ENCODE measurements at regions not wholly inside any gene's neighbourhood (a gene's known extent, or its start where the extent isn't known, plus 50 kb on each side); places are given as distances from the start of the nearest gene placed in this dataset.

DNA sequence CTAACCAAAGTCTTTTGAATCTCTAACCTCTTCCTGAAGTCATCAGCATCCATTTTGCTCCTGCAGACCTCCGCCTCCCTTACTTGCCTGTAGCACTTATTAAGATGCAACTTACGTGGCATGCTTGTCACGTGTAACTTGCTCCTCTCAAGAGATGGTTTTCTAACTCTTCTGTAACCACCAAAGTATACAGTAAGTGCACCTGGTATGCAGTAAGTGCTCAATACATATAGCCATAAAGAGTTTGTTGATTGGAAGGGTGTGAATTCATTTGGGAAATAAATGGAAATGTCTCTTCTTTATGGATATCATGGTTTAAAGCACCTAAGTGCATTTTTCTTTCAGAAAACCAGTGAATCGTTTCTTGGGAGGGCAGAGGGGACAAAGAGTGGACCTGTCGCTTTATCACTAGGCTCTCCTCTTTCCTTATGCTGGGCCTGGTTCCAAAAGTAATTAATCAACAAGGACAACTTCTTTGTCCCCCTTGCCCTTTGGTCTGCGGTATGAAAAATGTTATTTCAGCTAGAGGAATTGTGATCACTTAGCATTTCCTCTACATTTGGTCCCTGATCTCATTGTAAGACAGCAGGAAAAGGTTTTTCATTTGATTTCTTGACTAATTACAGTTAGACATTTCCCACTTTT, 370.0 kb upstream of the SPRED2 start:
- Mint-ChIP-seq H3K36me3 (no peaks in the 10 kb centered on the region), H3K27ac (no peak overlapping the region), H3K4me1 (no peaks in the 10 kb centered on the region), H3K4me3 (no peak overlapping the region), H3K27me3 (peaks cover 10% of the 10 kb centered on the region), H3K9me3 (peaks cover 12% of the 10 kb centered on the region)

DNA sequence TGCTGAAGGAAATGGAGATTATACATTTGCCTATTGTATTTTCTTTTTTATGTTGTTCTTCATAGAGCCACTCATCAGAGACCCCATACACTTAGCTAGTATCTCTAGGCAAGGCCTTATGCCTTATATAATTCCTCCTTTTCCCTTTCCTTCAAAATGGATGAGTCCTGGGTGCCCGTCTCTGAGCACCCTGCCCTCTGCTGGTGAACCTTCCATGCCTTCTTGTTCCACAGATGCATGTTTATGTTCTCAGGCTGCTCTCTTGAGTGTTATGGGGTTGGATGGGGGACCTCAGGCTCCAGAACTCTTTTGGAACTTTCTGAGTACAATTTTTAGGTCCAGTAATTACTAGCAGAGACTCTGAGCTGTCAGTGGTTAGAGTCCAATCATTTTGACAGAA, 368.6 kb upstream of the SPRED2 start:
- no peak overlapping the region for H3K4me3 Mint-ChIP-seq
- no peaks in the 10 kb centered on the region for H3K4me1 Mint-ChIP-seq
- peaks cover 8% of the 10 kb centered on the region for H3K9me3 Mint-ChIP-seq
- no peak overlapping the region for H3K27ac Mint-ChIP-seq
- peaks cover 12% of the 10 kb centered on the region for H3K27me3 Mint-ChIP-seq
- H3K36me3 Mint-ChIP-seq, result no peaks in the 10 kb centered on the region

DNA sequence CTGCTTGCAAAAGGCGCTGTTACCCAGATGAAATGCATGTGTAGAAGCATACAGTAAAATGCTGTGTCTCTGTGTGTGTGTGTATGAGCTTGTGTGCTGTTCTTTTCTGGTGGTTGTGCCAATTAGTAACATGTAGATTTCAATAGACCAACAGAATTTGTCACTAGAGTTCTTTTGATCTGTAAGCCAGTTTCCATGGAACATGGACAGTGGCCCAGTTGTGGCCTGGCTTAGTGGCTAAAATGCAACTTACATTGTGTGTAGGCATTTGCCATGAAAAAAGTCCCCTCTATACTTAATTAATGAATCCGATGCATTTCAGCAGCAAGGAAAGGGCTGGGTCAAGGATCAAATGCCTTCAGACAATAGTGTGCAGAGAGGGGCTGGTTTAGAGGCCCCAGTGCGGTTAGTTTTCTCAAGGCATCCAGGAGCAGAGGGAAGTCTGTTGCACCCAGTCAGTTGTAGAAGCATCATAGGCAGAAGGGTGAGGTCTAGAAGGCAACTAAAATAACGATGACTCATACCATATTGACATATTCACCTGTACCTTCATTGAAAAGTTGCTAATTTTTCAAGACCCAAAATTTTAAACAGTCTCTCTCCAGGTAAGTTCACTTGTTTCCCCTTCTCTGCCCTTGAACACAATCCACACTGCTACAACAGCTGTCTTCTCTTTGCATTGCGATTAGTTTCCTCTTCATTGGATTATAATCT, 366.9 kb upstream of the SPRED2 start:
- Mint-ChIP-seq H3K27ac (no peak overlapping the region), H3K36me3 (no peaks in the 10 kb centered on the region), H3K9me3 (peaks cover under 1% of the 10 kb centered on the region), H3K4me3 (no peak overlapping the region), H3K4me1 (no peaks in the 10 kb centered on the region), H3K27me3 (peaks cover 12% of the 10 kb centered on the region)

DNA sequence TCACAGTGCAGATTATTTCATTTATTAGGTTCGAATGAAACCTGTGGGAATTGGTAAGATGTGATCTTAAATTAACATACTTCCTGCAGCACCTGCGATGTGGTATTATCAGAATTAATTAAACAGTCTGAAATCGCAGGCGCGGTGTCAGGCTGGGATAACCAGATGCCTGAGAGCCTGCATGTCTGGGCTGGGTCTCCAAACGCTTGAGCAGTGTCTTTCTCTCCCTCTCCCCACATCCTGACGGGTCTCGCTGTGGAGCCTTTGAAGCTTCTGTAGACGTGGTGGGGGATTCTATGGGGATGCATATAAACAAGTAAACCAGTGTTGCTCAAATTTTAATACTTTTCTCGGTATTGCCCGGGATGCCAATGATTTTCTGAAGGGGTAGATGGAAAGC, 366.2 kb upstream of the SPRED2 start:
- Mint-ChIP-seq H3K36me3 (no peaks in the 10 kb centered on the region), H3K4me3 (no peak overlapping the region), H3K9me3 (no peaks in the 10 kb centered on the region), H3K27ac (no peak overlapping the region), H3K27me3 (peaks cover 10% of the 10 kb centered on the region), H3K4me1 (no peaks in the 10 kb centered on the region)

DNA sequence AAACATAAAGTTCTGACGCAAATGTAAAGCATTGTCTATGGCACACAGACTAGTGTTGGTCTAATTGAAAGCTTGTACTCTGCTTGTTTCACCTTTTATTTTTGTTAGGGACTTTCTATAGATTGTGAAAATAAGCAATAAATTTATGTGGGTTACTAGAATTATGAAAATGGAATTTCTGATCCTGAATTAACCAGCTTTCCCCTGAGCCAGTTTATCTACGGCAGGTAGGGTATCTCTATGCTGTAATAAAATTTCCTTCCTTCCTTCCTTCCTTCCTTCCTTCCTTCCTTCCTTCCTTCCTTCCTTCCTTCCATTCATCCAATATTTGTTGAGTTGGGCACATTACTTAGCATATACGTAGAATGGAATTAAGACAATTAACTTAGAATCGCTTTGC, 362.6 kb upstream of the SPRED2 start:
- H3K9me3 Mint-ChIP-seq, result no peaks in the 10 kb centered on the region
- no peak overlapping the region for H3K4me3 Mint-ChIP-seq
- H3K4me1 Mint-ChIP-seq, result no peaks in the 10 kb centered on the region
- H3K27me3 Mint-ChIP-seq, result peaks cover 5% of the 10 kb centered on the region
- no peaks in the 10 kb centered on the region for H3K36me3 Mint-ChIP-seq
- no peak overlapping the region for H3K27ac Mint-ChIP-seq

DNA sequence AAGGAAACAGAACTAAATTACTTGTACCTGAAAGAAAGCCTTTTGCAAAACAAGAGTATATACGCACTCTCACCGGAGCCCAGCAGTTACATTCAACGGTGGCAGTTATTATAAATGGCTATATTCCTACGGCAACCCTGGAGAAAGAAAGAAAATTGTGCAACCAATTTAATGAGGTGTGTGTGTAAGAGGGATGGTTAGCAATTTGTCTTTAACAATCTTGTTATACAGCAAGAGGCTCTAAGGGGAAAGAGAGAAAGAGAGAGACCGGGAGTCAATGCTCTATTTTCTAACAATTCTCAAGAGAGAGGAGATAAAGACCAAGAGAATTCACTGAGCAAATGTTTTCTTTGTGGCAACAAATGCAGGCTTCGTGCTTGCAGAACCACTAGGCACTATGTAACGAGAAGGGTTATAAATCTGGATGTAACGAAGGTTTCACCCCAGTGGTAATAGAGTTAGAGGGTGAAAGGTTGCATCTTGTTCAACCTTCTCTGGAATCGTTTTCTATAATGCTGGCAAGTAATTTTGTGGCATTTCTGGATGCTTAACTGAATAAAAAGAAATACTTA, 359.1 kb upstream of the SPRED2 start:
- H3K27me3 Mint-ChIP-seq, result peaks cover 12% of the 10 kb centered on the region
- no peaks in the 10 kb centered on the region for H3K4me1 Mint-ChIP-seq
- H3K27ac Mint-ChIP-seq, result no peak overlapping the region
- no peak overlapping the region for H3K4me3 Mint-ChIP-seq
- H3K9me3 Mint-ChIP-seq, result peaks cover 6% of the 10 kb centered on the region
- H3K36me3 Mint-ChIP-seq, result no peaks in the 10 kb centered on the region

DNA sequence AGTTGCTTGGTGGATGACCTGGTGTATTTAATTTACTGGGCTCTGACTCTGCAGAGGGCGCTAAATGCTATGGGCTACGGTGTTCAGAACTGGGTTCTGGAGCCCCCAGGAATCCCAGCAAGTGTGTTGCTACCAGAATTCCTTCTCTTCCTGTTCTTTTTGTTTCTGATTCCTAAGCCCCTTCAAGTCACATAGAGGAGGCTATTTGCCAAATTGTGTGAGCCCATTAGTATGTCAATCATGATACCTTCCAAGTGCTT, 358.2 kb upstream of the SPRED2 start:
- Mint-ChIP-seq H3K27ac (no peak overlapping the region), H3K9me3 (peaks cover 6% of the 10 kb centered on the region), H3K36me3 (no peaks in the 10 kb centered on the region), H3K27me3 (peaks cover 12% of the 10 kb centered on the region), H3K4me3 (no peak overlapping the region), H3K4me1 (no peaks in the 10 kb centered on the region)

DNA sequence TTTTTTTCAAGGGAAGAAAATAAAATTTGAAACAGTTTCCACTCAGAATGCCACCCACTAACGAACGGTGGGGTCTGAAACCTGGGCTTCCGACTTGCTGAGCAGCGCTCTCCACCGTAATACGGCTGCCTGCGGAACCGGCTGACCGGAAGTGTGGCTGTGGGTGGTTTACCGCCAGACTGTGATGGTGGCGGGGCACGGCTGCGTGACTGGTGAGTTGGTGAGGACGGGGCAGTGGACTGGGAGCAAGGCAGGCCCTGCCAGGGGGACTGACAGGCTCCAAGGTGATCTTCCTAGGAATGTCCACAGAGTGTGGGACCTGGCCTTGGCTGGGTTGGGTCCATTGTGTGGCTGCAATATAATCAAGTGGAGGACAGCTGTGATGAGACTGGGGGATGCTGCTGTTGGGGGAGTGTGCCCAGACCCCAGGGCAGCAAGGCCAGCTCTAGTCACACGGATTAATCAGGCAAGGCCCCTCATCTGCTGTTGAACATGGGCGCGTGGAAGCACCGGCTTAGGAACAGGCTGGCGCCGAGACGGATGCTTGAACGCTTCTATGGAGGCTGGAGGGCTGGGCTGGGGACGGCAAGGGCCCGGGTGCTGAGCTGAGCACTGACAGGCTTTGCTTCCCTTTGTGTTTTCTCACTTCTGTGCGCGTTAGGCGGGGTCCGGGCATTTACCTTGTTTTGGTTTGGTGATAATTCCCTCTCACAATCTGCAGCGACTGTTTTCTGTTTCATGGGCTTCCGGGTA, 357.7 kb upstream of the SPRED2 start:
- Mint-ChIP-seq H3K27me3 (peaks cover 12% of the 10 kb centered on the region), H3K9me3 (peaks cover 6% of the 10 kb centered on the region), H3K4me3 (no peak overlapping the region), H3K4me1 (no peaks in the 10 kb centered on the region), H3K36me3 (no peaks in the 10 kb centered on the region), H3K27ac (no peak overlapping the region)

DNA sequence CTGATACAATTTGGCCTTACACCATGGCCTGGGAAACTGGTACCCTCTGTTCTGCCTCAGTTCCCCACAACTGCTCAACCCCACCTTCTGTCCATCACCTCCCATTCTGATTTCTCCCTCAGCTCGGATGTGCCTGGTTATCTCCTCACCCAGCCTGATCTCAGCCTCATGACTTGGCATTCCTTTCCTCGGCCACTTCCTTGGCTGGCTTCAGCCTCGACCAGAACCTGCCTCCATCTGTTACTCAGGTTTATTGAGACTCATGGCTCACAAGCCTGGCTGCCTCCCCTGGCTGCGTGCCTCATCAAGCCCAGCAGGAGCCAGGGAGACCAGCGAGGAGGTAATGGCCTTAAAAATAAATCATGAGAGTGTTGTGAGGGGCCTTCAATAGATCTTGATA, 356.2 kb upstream of the SPRED2 start:
- H3K36me3 Mint-ChIP-seq, result no peaks in the 10 kb centered on the region
- H3K4me3 Mint-ChIP-seq, result no peak overlapping the region
- peaks cover 6% of the 10 kb centered on the region for H3K9me3 Mint-ChIP-seq
- H3K27me3 Mint-ChIP-seq, result peaks cover 10% of the 10 kb centered on the region
- no peaks in the 10 kb centered on the region for H3K4me1 Mint-ChIP-seq
- H3K27ac Mint-ChIP-seq, result no peak overlapping the region

DNA sequence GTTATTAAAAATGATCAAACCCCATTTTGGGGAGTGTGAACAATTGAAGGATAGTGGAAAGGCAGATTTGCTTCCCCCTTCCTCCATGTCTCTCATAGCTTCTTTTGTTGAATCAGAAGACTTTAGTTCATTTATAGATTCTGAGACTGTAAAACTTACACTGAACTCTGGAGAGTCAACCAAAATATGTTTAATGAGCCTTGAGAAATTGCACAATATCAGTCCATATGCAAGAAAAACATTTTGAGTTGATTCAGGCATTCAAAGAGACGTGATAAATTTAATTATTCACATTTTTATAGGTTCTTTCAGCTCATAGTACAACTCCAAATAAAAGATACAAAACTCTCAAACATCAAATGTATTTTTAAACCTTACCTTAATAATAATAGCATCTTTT, 354.4 kb upstream of the SPRED2 start:
- Mint-ChIP-seq H3K4me3 (no peak overlapping the region), H3K27me3 (peaks cover 9% of the 10 kb centered on the region), H3K9me3 (peaks cover 6% of the 10 kb centered on the region), H3K27ac (no peak overlapping the region), H3K4me1 (no peaks in the 10 kb centered on the region), H3K36me3 (no peaks in the 10 kb centered on the region)

DNA sequence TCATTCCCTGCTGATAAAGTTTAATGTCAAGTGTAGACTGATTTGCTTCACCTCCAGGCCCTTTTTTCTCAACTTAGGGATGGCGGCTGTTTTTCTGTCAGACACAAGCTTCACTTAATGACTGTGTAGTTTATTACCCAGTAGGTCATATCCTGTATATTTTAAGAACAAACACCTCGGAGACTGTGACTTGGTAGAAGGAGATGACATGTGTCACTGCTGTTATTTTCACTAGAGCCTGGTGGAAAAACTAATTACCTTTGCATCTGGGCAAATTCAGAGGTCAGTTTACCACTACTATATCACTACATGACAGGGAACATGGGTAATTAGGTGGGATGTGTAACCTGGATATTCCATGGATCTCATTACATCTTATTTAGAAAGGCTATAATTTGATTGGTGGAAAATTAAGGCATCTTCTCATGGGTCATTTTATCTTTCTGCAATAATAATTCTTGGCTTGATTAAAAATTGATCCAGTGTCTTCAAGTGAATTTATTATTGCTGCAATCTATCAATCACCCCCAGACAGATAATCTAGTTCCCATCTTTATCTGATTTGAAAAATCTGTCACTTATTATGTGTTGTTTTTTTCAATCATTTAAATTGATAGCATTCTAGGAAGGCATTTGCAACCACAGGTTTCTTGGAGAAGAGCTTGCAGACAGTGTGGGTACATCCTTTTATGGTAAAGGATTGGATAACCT, 353.8 kb upstream of the SPRED2 start:
- H3K9me3 Mint-ChIP-seq, result peaks cover 6% of the 10 kb centered on the region
- H3K36me3 Mint-ChIP-seq, result no peaks in the 10 kb centered on the region
- no peak overlapping the region for H3K27ac Mint-ChIP-seq
- H3K4me1 Mint-ChIP-seq, result no peaks in the 10 kb centered on the region
- peaks cover 9% of the 10 kb centered on the region for H3K27me3 Mint-ChIP-seq
- no peak overlapping the region for H3K4me3 Mint-ChIP-seq

DNA sequence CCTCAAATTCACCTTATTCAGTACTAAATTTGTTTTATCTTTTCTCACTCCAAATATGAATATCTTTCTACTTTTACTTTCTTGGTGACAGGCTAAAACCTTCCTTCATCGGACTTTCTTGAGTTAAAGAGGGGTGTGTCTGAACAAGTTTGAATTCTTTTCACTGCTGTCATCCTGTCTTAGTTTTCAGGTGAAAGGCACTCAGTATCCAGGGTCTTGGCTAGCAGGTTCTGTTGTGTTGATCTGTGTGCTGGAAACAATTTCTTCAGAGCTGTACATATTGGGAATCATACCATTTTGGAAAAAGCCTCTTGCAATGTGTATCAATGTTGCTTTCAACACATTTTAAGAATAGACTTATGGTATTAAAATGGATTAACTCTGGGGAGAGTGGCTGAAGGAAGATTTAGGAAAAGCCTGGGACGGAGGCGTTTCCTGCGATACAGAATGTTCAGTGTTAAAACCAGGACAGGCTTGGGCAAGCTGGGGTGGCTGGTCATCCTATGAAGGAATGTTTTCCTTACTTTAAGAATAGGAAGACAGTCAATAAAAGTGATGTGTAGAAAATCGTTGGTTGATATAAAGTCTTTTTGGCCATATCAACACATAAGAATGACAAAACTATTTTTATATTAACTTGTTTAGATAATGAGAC, 350.7 kb upstream of the SPRED2 start:
- Mint-ChIP-seq H3K36me3 (no peaks in the 10 kb centered on the region), H3K27ac (no peak overlapping the region), H3K4me3 (no peak overlapping the region), H3K4me1 (no peaks in the 10 kb centered on the region), H3K27me3 (peaks cover 6% of the 10 kb centered on the region), H3K9me3 (peaks cover 5% of the 10 kb centered on the region)

DNA sequence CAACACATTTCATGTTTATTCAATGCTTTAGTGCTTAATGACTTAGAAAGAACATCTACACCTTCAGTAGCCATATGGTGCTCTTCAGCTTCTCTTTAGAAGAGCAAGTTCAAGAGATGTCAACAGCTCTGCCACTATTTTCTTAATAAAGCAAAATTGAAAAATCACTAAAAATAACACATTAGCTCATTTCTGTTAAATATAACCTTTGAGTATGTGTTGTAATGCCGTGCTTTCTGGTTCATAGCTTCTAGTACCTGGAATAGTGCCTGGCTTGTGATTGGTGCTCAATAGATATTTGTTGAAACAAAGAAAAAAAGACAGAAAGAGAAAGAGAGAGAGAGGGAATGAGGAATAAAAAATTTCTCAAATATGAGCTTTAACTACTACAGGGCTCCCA, 349.8 kb upstream of the SPRED2 start:
- Mint-ChIP-seq H3K4me3 (no peak overlapping the region), H3K36me3 (no peaks in the 10 kb centered on the region), H3K27ac (no peak overlapping the region), H3K27me3 (no peaks in the 10 kb centered on the region), H3K9me3 (no peaks in the 10 kb centered on the region), H3K4me1 (no peaks in the 10 kb centered on the region)

DNA sequence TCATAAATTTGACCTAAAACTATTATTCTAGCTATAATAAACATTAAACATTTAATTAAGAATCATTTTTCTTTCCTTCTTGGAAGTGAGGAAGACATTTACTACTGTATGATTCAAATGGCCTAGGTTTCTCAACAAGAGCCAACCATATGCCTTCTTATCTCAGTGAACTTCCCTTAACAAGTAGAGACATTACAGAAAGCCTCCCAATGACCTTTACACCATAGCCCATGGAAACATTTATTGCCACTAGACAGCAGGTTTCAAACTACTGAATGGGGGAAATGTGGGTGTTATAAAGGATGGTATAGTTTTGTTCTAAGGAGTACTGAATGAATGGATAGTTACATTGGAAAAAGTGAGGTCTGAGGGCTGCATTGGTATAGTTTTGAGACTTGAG, 349.4 kb upstream of the SPRED2 start:
- Mint-ChIP-seq H3K4me1 (no peaks in the 10 kb centered on the region), H3K27ac (no peak overlapping the region), H3K36me3 (no peaks in the 10 kb centered on the region), H3K9me3 (no peaks in the 10 kb centered on the region), H3K27me3 (no peaks in the 10 kb centered on the region), H3K4me3 (no peak overlapping the region)

DNA sequence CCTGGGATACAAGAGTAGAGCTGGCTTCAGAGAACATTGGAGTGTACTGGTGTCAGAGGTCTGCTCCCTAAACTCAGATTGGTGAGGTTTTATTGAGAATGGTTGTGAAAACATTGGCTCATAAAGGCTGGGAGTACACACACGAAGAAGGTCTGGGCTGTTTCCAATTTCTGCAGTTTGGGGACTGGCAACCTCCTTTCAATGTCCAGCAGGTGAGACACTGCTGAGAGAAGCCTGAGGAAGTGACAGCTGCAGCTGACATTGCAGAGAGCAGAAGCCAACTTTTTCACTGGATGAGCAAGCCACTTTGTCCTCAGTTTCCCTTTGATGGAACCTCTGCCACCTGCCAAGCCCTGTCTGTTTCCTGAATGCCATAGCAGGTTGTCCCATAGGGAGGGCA, 346.6 kb upstream of the SPRED2 start:
- Mint-ChIP-seq H3K4me1 (no peaks in the 10 kb centered on the region), H3K36me3 (no peaks in the 10 kb centered on the region), H3K27me3 (peaks cover 3% of the 10 kb centered on the region), H3K9me3 (no peaks in the 10 kb centered on the region), H3K27ac (no peak overlapping the region), H3K4me3 (no peak overlapping the region)
